K562 (cell line): ENCODE measurements at regions not wholly inside any gene's neighbourhood (a gene's known extent, or its start where the extent isn't known, plus 50 kb on each side); places are given as distances from the start of the nearest gene placed in this dataset.

Experiments used
- ATAC-seq: fragments of 200-7000 bp; cut with Tn5 transposase; 3 replicates; pipeline ENCODE4 v1.9.1; 2020; ENCODE audit warnings: moderate library complexity
- BruUV-seq: library from RNA; stranded (reverse); fragments of 400-500 nt; replicated peaks from 2 replicates; lab custom pipeline; 2021; lab: Mats Ljungman, UMichigan
- CTCF ChIA-PET: fragments of 300-600 bp; formaldehyde crosslinking; extraction: SDS; loops from one replicate; lab custom pipeline; 2021; ENCODE audit warnings: low intra/inter-chr PET ratio; lab: Yijun Ruan, JAX
- POLR2A ChIA-PET: fragments of 300-600, 350-650 bp; sonication (Branson Sonifier 250); formaldehyde crosslinking; extraction: SDS; loops from one replicate; lab custom pipeline; 2021; ENCODE audit warnings: antibody characterized with exemption, inconsistent platforms; lab: Yijun Ruan, JAX
- DNase-seq, 4 experiments: peaks; one replicate each; pipeline versions ENCODE4 v3.0.0 to v3.0.0-alpha.2; 2011 to 2018; ENCODE audit warnings: low spot score in 3 of 4, mixed read lengths in 3 of 4; ENCODE audit errors: extremely low read depth in 1 of 4
- FAIRE-seq: peaks from 2 replicates; lab custom pipeline; 2011; peaks lifted over from hg19 to GRCh38; lab: Jason Lieb, UNC
- H2AFZ ChIP-seq: 2 replicates; pipeline ENCODE4 v1.6.0; 2011; ENCODE audit warnings: low read depth, low read length, control low read depth, inconsistent platforms
- H3K27ac ChIP-seq: fragments of 200-600 bp; 3 replicates; pipeline ENCODE4 v1.8.0; 2011; ENCODE audit warnings: low read depth, mild to moderate bottlenecking, control low read depth, inconsistent platforms, low read length, moderate library complexity, mixed read lengths; ENCODE audit errors: extremely low read depth
- H3K27me3 ChIP-seq, 2 experiments: fragments of 300-600 bp in 1 of 2; 2 replicates in 1 of 2; 3 replicates in 1 of 2; pipeline versions ENCODE4 v1.6.0 to v1.8.0; 2011; ENCODE audit warnings: inconsistent platforms in 2 of 2, low read length in 2 of 2, mild to moderate bottlenecking in 1 of 2, mixed read lengths in 1 of 2, moderate library complexity in 1 of 2; ENCODE audit not compliant: control insufficient read depth in 2 of 2, insufficient read depth in 2 of 2
- H3K36me3 ChIP-seq: fragments of 300-600 bp; 3 replicates; pipeline ENCODE4 v1.8.0; 2011; ENCODE audit warnings: mild to moderate bottlenecking, low read length, inconsistent platforms; ENCODE audit not compliant: control insufficient read depth, insufficient read depth
- H3K4me1 ChIP-seq, 2 experiments: fragments of 200-600 bp in 1 of 2; replicated peaks in 1 of 2; 2 replicates in 1 of 2; 3 replicates in 1 of 2; pipeline versions ENCODE4 v1.5.1 to v1.8.0; 2011; ENCODE audit warnings: inconsistent platforms in 2 of 2, low read length in 2 of 2, mild to moderate bottlenecking in 1 of 2, mixed read lengths in 1 of 2, moderate library complexity in 1 of 2; ENCODE audit not compliant: control insufficient read depth in 2 of 2, insufficient read depth in 2 of 2
- H3K4me2 ChIP-seq: 2 replicates; pipeline ENCODE4 v1.6.1; 2011; ENCODE audit warnings: low read length, control low read depth, inconsistent platforms, mixed read lengths; ENCODE audit not compliant: insufficient read depth
- H3K4me3 ChIP-seq: fragments of 200-600 bp; sonication (generic), shearing (Covaris generic); 2 replicates; pipeline ENCODE4 v1.5.1; 2016; ENCODE audit warnings: control low read depth, inconsistent platforms
- H3K79me2 ChIP-seq: fragments of 200-600 bp; 3 replicates; pipeline ENCODE4 v1.8.0; 2011; ENCODE audit warnings: low read length, inconsistent platforms; ENCODE audit not compliant: control insufficient read depth, insufficient read depth
- H3K9ac ChIP-seq, 2 experiments: 2 replicates each; pipeline versions ENCODE4 v1.6.0 to v1.6.1; 2011; ENCODE audit warnings: low read depth in 2 of 2, low read length in 2 of 2, control low read depth in 1 of 2, inconsistent platforms in 1 of 2, mild to moderate bottlenecking in 1 of 2, mixed read lengths in 1 of 2; ENCODE audit not compliant: insufficient read depth in 1 of 2
- H3K9me1 ChIP-seq: one replicate; pipeline ENCODE4 v1.6.0; 2011; ENCODE audit warnings: inconsistent platforms, mild to moderate bottlenecking, low read length, moderate library complexity; ENCODE audit not compliant: control insufficient read depth, insufficient read depth
- H3K9me3 ChIP-seq: replicated peaks from 2 replicates; pipeline ENCODE4 v1.5.1; 2011; ENCODE audit warnings: low read depth, low read length, inconsistent platforms; ENCODE audit not compliant: control insufficient read depth, insufficient read depth
- H4K20me1 ChIP-seq: replicated peaks from 2 replicates; pipeline ENCODE4 v1.6.1; 2011; ENCODE audit warnings: low read length, inconsistent platforms, mixed read lengths; ENCODE audit not compliant: control insufficient read depth, insufficient read depth
- ARID2 ChIP-seq: fragments of 450-650 bp; IDR thresholded peaks from 2 replicates; pipeline ENCODE4 v1.6.1; 2017; ENCODE audit warnings: antibody characterized with exemption, mild to moderate bottlenecking
- FOXA1 ChIP-seq: fragments of 450-650 bp; IDR thresholded peaks from 2 replicates; pipeline ENCODE4 v1.6.1; 2016; ENCODE audit warnings: mild to moderate bottlenecking, borderline replicate concordance
- MXI1 ChIP-seq: IDR thresholded peaks from 2 replicates; pipeline ENCODE4 v1.6.1; 2011; ENCODE audit warnings: low read depth, mild to moderate bottlenecking, improper control_type of control experiment, low read length
- ZNF12 ChIP-seq: sonication (generic); formaldehyde crosslinking; IDR thresholded peaks from 2 replicates; pipeline ENCODE4 v1.4.0; 2020; ENCODE audit warnings: mild to moderate bottlenecking, missing genetic modification reagents
- ZNF184 ChIP-seq: sonication (generic); formaldehyde crosslinking; IDR thresholded peaks from 2 replicates; pipeline ENCODE4 v1.5.0; 2020; ENCODE audit warnings: missing genetic modification reagents
- WGBS: fragments of 100-300 bp; shearing (Covaris generic); methylation state at CpG from one replicate; pipeline ENCODE4 v1.1.6; 2016; ENCODE audit warnings: low coverage, mixed read lengths; ENCODE audit not compliant: insufficient coverage; ENCODE audit errors: missing lambda C conversion rate; 5-methylcytosine and 5-hydroxymethylcytosine counted together
- in situ Hi-C: fragments of 300-500 bp; cut with MboI; formaldehyde crosslinking; loops from 4 replicates; pipeline ENCODE4 v1.15.0; 2018; ENCODE audit warnings: inconsistent platforms, mixed read lengths
- intact Hi-C: fragments of 100-400 bp; cut with micrococcal nuclease; formaldehyde crosslinking; loops from 2 replicates; pipeline ENCODE4 v1.14.2; 2022
- TF ChIP-seq, protein P1 (sequence below): fragments of 450-650 bp; formaldehyde crosslinking; conservative IDR thresholded peaks from 2 replicates; pipeline ENCODE4 v1.4.0; 2022; ENCODE audit warnings: mild to moderate bottlenecking, missing genetic modification characterization

DNA sequence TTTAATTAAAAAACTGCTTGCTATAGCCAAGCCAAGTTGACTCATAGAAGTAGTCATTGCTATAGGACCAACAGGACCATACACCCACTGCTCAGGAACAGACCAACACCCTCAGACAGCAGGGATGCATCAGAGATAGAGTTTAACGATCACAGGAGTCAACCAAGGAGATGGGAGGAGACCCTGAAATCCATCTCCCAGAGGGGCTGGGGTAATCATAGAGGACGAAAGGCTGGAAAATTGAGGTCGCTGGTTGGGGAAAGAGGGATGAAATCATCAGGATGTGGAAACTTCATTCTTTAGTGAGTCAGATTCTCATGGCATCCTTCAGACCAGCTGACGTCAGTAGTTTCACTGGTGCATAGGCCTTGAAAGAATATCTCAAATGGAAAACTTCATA lies 160.4 kb upstream of the GPC6 start:
- Histone ChIP-seq H3K36me3 (no peaks in the 10 kb centered on the region), H3K4me2 (no peak overlapping the region), H3K9me3 (no peaks in the 10 kb centered on the region), H3K27me3 (no peaks in the 10 kb centered on the region), H3K9me1 (no peaks in the 10 kb centered on the region), H3K4me3 (no peak overlapping the region), H3K27ac (no peak overlapping the region), H3K9ac (no peak overlapping the region), H3K4me1 (no peaks in the 10 kb centered on the region), H3K79me2 (no peaks in the 10 kb centered on the region), H2AFZ (no peak overlapping the region), H4K20me1 (no peaks in the 10 kb centered on the region)
- in situ Hi-C loops (no loop called here), intact Hi-C loops (no loop called here)
- no peak for DNase-seq
- FAIRE-seq, result no peak
- BruUV-seq, result no TSS peak
- CTCF ChIA-PET, result no interaction called here
- no peak for TF ChIP-seq ZNF12 (CRISPR knock-in tag)
- no peak for ATAC-seq
- POLR2A ChIA-PET, result no interaction called here
- 3% methylated on average over 4 of the region's 4 CpGs for WGBS

- WGBS, result 0% methylated on average over 1 of the region's 1 CpG
- FAIRE-seq (no peak), DNase-seq (no peak), ATAC-seq (no peak)
- Histone ChIP-seq H2AFZ (no peak overlapping the region), H3K27ac (no peak overlapping the region), H3K9me1 (no peaks in the 10 kb centered on the region), H3K27me3 (no peaks in the 10 kb centered on the region), H3K36me3 (no peaks in the 10 kb centered on the region), H3K4me2 (no peak overlapping the region), H3K4me1 (no peaks in the 10 kb centered on the region), H4K20me1 (no peaks in the 10 kb centered on the region), H3K4me3 (no peak overlapping the region), H3K9me3 (no peaks in the 10 kb centered on the region), H3K79me2 (no peaks in the 10 kb centered on the region), H3K9ac (no peak overlapping the region)
- no peak for TF ChIP-seq ZNF184 (CRISPR knock-in tag)
- TF ChIP-seq, protein P1, sequence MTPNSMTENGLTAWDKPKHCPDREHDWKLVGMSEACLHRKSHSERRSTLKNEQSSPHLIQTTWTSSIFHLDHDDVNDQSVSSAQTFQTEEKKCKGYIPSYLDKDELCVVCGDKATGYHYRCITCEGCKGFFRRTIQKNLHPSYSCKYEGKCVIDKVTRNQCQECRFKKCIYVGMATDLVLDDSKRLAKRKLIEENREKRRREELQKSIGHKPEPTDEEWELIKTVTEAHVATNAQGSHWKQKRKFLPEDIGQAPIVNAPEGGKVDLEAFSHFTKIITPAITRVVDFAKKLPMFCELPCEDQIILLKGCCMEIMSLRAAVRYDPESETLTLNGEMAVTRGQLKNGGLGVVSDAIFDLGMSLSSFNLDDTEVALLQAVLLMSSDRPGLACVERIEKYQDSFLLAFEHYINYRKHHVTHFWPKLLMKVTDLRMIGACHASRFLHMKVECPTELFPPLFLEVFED, result no peak
- no peak for TF ChIP-seq MXI1
- no peak for TF ChIP-seq FOXA1
- no peak for TF ChIP-seq ARID2
- intact Hi-C loops (no loop called here), in situ Hi-C loops (no loop called here)
- ChIA-PET CTCF (no interaction called here), POLR2A (no interaction called here)
- no TSS peak for BruUV-seq
Measured at GRCh38 chr13:93079294-93079693, 147.3 kb upstream of the GPC6 start.
